Lower leg skin (tissue), 3 donors: ENCODE measurements at regions not wholly inside any gene's neighbourhood (a gene's known extent, or its start where the extent isn't known, plus 50 kb on each side); places are given as distances from the start of the nearest gene placed in this dataset.

ENCODE experiments used
- CTCF ChIP-seq, 3 donors: fragments of 450-650 bp; IDR thresholded peaks; one replicate each; pipeline ENCODE4 v1.5.1; 2016; ENCODE audit warnings: antibody characterized with exemption in 3 of 3, mild to moderate bottlenecking in 3 of 3, moderate library complexity in 2 of 3
- POLR2A ChIP-seq, 2 donors: fragments of 450-650 bp; IDR thresholded peaks; one replicate each; pipeline ENCODE4 v1.6.1; 2016 to 2017; ENCODE audit warnings: antibody characterized with exemption in 2 of 2, mild to moderate bottlenecking in 1 of 2, moderate library complexity in 1 of 2

GRCh38 chr6:43900916-43901732 lies 131.1 kb downstream of the VEGFA start:
- TF ChIP-seq CTCF (IDR thresholded peaks at IDR 0.05) (no peak), POLR2A (IDR thresholded peaks at IDR 0.05) (no peak)
